Suprapubic skin (tissue), 4 donors: ENCODE measurements at regions not wholly inside any gene's neighbourhood (a gene's known extent, or its start where the extent isn't known, plus 50 kb on each side); places are given as distances from the start of the nearest gene placed in this dataset.

Source experiments
- EP300 ChIP-seq: sonication (generic); formaldehyde crosslinking; IDR thresholded peaks from one replicate; pipeline ENCODE4 v1.6.1; 2017; ENCODE audit warnings: antibody characterized with exemption
- POLR2A ChIP-seq, 2 donors: fragments of 450-650 bp; IDR thresholded peaks; one replicate each; pipeline ENCODE4 v1.6.1; 2017; ENCODE audit warnings: antibody characterized with exemption in 2 of 2, mild to moderate bottlenecking in 2 of 2, moderate library complexity in 2 of 2
- POLR2AphosphoS5 ChIP-seq, 3 donors: sonication (generic); formaldehyde crosslinking; IDR thresholded peaks; one replicate each; pipeline ENCODE4 v1.6.1; 2017; ENCODE audit warnings: antibody characterized with exemption in 3 of 3
- TF ChIP-seq, protein P1 (sequence below), 2 donors: fragments of 200-600 bp in 1 of 2; fragments of 450-650 bp in 1 of 2; sonication (generic) in 1 of 2; IDR thresholded peaks; one replicate each; pipeline ENCODE4 v1.5.1; 2016 to 2019; ENCODE audit warnings: antibody characterized with exemption in 2 of 2, mild to moderate bottlenecking in 1 of 2, moderate library complexity in 1 of 2

DNA sequence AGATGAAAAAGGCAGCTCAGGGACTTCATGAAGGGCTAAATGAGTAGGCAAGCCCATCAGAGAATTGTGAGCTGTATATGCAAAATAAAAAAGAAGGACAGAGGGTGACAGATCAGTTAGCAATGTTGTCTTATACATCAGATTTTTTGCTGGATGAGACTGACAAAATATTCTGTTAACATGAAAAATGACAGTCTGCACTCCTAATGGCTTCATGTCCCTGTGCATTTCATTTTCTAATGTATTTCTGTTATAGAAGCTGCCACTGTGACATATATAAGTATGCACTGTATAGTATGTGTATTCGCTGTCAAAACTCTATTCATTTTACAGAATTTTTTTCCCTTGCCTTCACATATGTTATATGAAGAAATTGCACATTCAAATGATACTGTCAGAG, 559.5 kb downstream of the DMRTA1 start:
- TF ChIP-seq, protein P1, sequence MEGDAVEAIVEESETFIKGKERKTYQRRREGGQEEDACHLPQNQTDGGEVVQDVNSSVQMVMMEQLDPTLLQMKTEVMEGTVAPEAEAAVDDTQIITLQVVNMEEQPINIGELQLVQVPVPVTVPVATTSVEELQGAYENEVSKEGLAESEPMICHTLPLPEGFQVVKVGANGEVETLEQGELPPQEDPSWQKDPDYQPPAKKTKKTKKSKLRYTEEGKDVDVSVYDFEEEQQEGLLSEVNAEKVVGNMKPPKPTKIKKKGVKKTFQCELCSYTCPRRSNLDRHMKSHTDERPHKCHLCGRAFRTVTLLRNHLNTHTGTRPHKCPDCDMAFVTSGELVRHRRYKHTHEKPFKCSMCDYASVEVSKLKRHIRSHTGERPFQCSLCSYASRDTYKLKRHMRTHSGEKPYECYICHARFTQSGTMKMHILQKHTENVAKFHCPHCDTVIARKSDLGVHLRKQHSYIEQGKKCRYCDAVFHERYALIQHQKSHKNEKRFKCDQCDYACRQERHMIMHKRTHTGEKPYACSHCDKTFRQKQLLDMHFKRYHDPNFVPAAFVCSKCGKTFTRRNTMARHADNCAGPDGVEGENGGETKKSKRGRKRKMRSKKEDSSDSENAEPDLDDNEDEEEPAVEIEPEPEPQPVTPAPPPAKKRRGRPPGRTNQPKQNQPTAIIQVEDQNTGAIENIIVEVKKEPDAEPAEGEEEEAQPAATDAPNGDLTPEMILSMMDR (IDR thresholded peaks at IDR 0.05) = no peak
- TF ChIP-seq POLR2AphosphoS5 (IDR thresholded peaks at IDR 0.05) = no peak
- TF ChIP-seq EP300 = no peak
- TF ChIP-seq POLR2A (IDR thresholded peaks at IDR 0.05) = no peak
